ENCODE measurements at regions not wholly inside any gene's neighbourhood (a gene's known extent, or its start where the extent isn't known, plus 50 kb on each side); places are given as distances from the start of the nearest gene placed in this dataset.

- ATAC-seq (no peak), DNase-seq (ENCODE audit: low read depth in 1 of 2, low spot score in 1 of 2) (peak in 1 of 2 experiments; percentile 4), FAIRE-seq (no peak)
- WGBS (ENCODE audit: missing lambda C conversion rate): 48% methylated on average over 3 of the region's 3 CpGs
- no peak overlapping the region for H3K27ac ChIP-seq
- peak overlapping the region; percentile 20; the same call in 1 of the 3 replicates for H3K4me2 ChIP-seq
- POLR2A ChIA-PET: no interaction called here
- H3K4me1 ChIP-seq: no peaks in the 10 kb centered on the region
- no peak overlapping the region for H3K4me3 ChIP-seq
- CTCF ChIA-PET: interaction anchor here (0.8 to 1.0 kb wide), 2 partner anchors 154 to 157 kb away, joined by 3 to 4 read pairs; no protein-coding TSS in a partner anchor
- TF ChIP-seq RNF2 (IDR thresholded peaks at IDR 0.05; ENCODE audit: borderline replicate concordance, low read depth): no peak
- no peak for TF ChIP-seq RFX5 (IDR thresholded peaks at IDR 0.05)
- no peak for TF ChIP-seq USF2 (IDR thresholded peaks at IDR 0.05)
- TF ChIP-seq EHMT2 (IDR thresholded peaks at IDR 0.05; ENCODE audit: low read depth): no peak
- no peak for TF ChIP-seq ATOH8 (CRISPR knock-in tag; IDR thresholded peaks at IDR 0.05; ENCODE audit: low read depth)
- no peak for TF ChIP-seq NPAS2 (CRISPR knock-in tag; IDR thresholded peaks at IDR 0.05; ENCODE audit: borderline replicate concordance)
- no peaks in the 10 kb centered on the region for H3K9me3 ChIP-seq
Observed at GRCh38 chr1:196152086-196152485, 456.2 kb downstream of the KCNT2 start.

GRCh38 chr1:196148367-196148970, 459.8 kb downstream of the KCNT2 start:
- Histone ChIP-seq H3K4me3 (no peak overlapping the region), H3K4me1 (no peaks in the 10 kb centered on the region), H3K4me2 (no peak overlapping the region), H3K9me3 (no peaks in the 10 kb centered on the region), H3K27ac (no peak overlapping the region)
- no peak for TF ChIP-seq ELK1 (IDR thresholded peaks at IDR 0.05; ENCODE audit: low read depth, low read length)
- TF ChIP-seq BCL3 (IDR thresholded peaks at IDR 0.05): no peak
- TF ChIP-seq SMC3 (IDR thresholded peaks at IDR 0.05): peak; percentile 94
- peak; percentile 68 for TF ChIP-seq CTCF (IDR thresholded peaks at IDR 0.05)
- TF ChIP-seq RAD21 (conservative IDR thresholded peaks at IDR 0.05 in 1 of 2, IDR thresholded peaks at IDR 0.05 in 1 of 2): peak; percentile 75 to 91
- 31% methylated on average over 3 of the region's 3 CpGs for WGBS (ENCODE audit: missing lambda C conversion rate)
- DNase-seq (ENCODE audit: low read depth in 1 of 2, low spot score in 1 of 2) (peak; percentile 10 to 34), ATAC-seq (peak in 1 of 2 experiments; percentile 78; a peak in 3 of 6 replicates), FAIRE-seq (peak; percentile 84)
- ChIA-PET POLR2A (no interaction called here), CTCF (interaction anchor here (0.6 to 4.8 kb wide), 23 partner anchors 9 to 513 kb away, joined by 3 to 56 read pairs (median 4); partner anchors contain the start of gene CFH)

- ATAC-seq (no peak), DNase-seq (ENCODE audit: low read depth in 1 of 2, low spot score in 1 of 2) (no peak), FAIRE-seq (no peak)
- Histone ChIP-seq H3K27ac (no peak overlapping the region), H3K9me3 (no peaks in the 10 kb centered on the region), H3K4me1 (no peaks in the 10 kb centered on the region), H3K4me3 (no peak overlapping the region), H3K4me2 (no peak overlapping the region)
- ChIA-PET CTCF (interaction anchor here (1.0 to 4.8 kb wide), 9 partner anchors 10 to 514 kb away, joined by 3 to 56 read pairs (median 6); no protein-coding TSS in a partner anchor), POLR2A (no interaction called here)
- no peak for TF ChIP-seq MYC (IDR thresholded peaks at IDR 0.05; ENCODE audit: borderline replicate concordance, low read length)
- TF ChIP-seq HMGXB4 (CRISPR knock-in tag; IDR thresholded peaks at IDR 0.05; ENCODE audit: borderline replicate concordance): no peak
- no peak for TF ChIP-seq EHF (CRISPR knock-in tag; IDR thresholded peaks at IDR 0.05)
- TF ChIP-seq NFE2L2 (conservative IDR thresholded peaks at IDR 0.05; ENCODE audit: low read length): no peak
- TF ChIP-seq RFX5 (IDR thresholded peaks at IDR 0.05): no peak
- no peak for TF ChIP-seq FOSB (CRISPR knock-in tag; IDR thresholded peaks at IDR 0.05)
- no peak for TF ChIP-seq RCOR1 (IDR thresholded peaks at IDR 0.05; ENCODE audit: low read depth, low read length)
- no peak for TF ChIP-seq RAD21 (conservative IDR thresholded peaks at IDR 0.05 in 1 of 2, IDR thresholded peaks at IDR 0.05 in 1 of 2)
- no peak for TF ChIP-seq JUN (IDR thresholded peaks at IDR 0.05)
- TF ChIP-seq FOXS1 (CRISPR knock-in tag; IDR thresholded peaks at IDR 0.05): no peak
- no peak for TF ChIP-seq EHMT2 (IDR thresholded peaks at IDR 0.05; ENCODE audit: low read depth)
- TF ChIP-seq SREBF2 (IDR thresholded peaks at IDR 0.05): no peak
- TF ChIP-seq CTCF (IDR thresholded peaks at IDR 0.05): no peak
- 82% methylated on average over 2 of the region's 2 CpGs for WGBS (ENCODE audit: missing lambda C conversion rate)
Observed at GRCh38 chr1:196147530-196147929, 460.7 kb downstream of the KCNT2 start.

Data from A549 (cell line).